Smooth muscle cell of the brain vasculature (primary cell): ENCODE measurements at regions not wholly inside any gene's neighbourhood (a gene's known extent, or its start where the extent isn't known, plus 50 kb on each side); places are given as distances from the start of the nearest gene placed in this dataset.
A peak's percentile ranks its signal among the peaks of the same experiment; 100 is the strongest.
"Not testable (repeated sequence)": the region's sequence is repeated elsewhere in the genome, so short reads cannot be mapped to it uniquely, and the experiment has no call there.

Experiments used
- DNase-seq: peaks from one replicate; pipeline ENCODE4 v3.0.0-alpha.2; 2012; ENCODE audit warnings: low read depth, low spot score

DNA sequence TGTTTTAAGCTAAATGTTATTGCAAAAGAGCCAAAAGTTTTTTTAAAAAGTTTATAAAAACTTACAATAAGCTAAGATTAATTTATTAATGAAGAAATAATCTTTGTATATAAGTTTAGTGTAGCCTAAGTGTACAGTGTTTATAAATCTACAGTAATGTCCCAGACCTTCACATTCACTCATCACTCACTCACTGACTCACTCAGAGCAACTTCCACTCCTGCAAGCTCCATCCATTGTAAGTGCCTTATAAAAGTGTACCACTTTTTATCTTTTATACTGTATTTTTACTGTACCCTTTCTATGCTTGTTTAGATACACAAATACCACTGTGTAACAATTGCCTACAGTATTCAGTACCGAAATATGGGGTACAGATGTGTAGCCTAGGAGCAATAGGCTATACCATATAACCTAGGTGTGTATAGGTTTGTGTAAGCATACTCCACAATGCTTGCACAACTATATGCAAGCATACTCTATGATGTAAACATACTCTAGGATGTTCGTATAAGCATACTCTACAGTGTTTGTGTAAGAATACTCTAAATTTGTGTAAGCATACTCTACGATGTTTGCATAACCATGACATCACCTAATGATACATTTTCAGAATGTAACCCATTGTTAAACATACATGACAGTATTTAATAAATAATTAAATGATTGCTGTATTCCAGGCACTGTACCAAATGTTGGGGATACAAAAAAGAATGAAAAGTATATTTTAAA lies 953.0 kb downstream of the KCNA4 start:
- no peak for DNase-seq

GRCh38 chr11:29061452-29061851 lies 953.3 kb downstream of the METTL15 start:
- no peak for DNase-seq

DNA sequence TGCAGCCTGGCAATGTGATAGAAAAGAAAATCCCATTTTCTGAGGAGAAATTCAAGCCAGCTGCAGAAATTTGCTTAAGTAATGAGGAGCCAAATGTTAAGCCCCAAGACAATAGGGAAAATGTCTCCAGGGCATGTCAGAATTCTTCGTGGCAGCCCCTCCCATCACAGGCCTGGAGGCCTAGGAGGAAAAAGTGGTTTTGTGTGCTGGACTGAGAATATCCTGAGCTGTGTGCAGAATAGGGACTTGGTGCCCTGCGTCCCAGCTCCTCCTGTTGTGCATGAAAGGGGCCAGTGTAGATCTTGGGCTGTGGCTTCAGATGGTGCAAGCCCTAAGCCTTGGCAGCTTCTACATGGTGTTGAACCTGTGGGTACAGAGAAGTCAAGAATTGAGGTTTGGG lies 948.3 kb downstream of the METTL15 start:
- not testable (repeated sequence) for DNase-seq

DNA sequence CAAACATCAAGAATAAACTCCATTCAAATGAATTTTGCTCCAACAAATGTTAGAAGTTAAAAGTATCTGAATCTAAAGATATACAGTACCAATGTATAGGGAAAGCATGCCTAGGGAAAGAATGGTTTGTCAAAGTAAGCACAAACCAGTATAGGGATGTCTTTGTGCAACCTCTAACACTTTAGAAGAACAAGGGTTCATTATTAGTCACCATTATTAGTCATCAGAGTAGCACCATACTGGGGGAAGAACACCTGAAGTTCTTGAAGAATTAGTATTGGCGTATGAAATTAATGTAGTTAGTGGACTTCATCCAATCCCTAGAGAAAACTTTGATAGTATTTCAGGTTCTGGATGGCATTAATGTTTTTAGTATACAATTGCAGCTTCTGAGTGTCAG lies 943.7 kb downstream of the METTL15 start:
- no peak for DNase-seq

DNA sequence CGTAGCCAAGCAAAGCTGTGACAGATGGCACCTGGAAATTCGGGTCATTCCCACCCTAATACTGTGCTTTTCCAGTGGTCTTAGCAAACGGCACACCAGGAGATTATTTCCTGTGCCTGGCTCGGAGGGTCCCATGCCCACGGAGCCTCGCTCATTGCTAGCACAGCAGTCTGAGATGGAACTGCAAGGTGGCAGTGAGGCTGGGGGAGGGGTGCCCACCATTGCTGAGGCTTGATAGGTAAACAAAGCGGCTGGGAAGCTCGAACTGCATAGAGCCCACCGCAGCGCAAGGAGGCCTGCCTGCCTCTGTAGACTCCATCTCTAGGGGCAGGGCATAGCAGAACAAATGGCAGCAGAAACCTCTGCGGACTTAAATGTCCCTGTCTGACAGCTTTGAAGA lies 942.8 kb downstream of the METTL15 start:
- DNase-seq, result not testable (repeated sequence)

DNA sequence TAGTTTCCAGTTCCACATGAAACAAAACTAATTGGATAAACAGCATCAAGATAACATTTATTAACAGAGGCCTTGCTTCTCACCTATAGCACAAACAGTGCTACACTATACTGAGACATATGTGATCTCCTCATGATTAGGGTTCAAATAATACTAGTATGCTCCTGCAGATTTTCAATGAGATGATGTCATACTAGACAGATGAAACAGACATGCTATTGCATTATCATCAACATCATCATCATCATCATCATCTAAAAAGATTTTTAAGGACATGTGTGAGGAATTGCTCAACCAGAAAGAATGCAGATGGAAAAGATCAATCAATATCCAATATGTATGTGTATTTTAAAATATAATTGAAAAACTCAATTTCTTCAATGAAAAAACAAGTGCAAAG lies 932.3 kb downstream of the METTL15 start:
- DNase-seq, result no peak

GRCh38 chr11:29032384-29033149 lies 924.4 kb downstream of the METTL15 start:
- DNase-seq, result no peak

DNA sequence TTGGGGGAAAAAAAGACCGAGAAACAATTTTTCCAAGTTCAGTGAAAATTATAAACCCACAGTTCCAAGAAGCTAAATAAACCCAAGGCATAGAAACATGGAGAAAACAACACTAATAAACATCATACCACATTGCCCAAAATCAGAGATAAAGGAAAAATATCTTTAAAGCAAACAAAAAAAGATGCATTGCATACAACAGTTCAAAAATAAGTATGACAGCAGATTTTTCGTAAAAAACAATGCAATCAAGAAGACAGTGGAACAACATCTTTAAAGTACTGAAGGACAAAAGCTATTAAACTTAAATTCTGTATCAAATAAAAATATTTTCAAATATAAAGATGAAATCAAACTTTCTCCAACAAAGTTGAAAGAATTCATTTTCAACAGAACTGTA lies 921.3 kb downstream of the METTL15 start:
- DNase-seq, result no peak

GRCh38 chr11:29027436-29027835 lies 919.2 kb downstream of the METTL15 start:
- DNase-seq, result no peak

- no peak for DNase-seq
These were observed 918.1 kb downstream of the METTL15 start for GRCh38 chr11:29026286-29026685.

DNA sequence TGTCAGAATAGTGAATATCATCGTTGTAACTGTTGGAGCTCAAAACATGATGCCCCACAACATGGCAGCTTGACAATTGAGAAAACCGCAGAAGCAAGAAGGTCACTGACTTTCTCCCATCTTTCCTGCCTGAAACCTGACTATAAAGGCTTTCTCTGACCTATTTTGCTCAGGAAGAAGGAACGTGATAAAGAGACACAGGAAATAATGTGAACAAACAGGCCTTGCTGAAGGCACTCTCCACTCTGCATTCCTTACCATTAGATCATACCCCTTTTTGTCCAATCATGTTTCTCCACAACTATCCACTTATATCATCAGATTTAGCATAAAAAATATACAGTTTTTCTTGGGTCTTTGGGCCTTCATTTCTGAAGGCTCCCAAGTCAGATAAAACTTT lies 916.8 kb downstream of the METTL15 start:
- DNase-seq, result no peak

- no peak for DNase-seq
These were observed 916.2 kb downstream of the METTL15 start for GRCh38 chr11:29024386-29024785.

- no peak for DNase-seq
These were observed 915.6 kb downstream of the METTL15 start for GRCh38 chr11:29023761-29024160.

DNA sequence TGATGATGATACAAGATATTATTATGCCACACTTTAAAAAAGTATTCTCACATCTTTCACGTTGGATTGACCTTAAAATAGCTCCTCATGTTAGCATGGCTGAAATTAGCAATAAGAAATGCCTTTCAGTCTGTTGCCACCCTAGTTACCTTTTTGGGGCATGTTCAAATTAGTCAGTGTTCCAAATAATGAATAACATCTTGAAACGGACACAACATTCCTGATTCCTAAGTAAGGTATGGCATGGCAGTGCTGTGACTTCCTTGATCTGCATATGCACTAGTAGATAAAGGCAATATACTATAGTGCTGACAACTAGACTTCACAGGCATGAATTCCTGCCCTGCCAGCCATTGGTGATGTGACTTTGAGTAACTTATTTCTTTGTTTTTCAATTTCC lies 914.5 kb downstream of the METTL15 start:
- no peak for DNase-seq

- no peak for DNase-seq
These were observed 911.9 kb downstream of the METTL15 start for GRCh38 chr11:29019960-29020683.

DNA sequence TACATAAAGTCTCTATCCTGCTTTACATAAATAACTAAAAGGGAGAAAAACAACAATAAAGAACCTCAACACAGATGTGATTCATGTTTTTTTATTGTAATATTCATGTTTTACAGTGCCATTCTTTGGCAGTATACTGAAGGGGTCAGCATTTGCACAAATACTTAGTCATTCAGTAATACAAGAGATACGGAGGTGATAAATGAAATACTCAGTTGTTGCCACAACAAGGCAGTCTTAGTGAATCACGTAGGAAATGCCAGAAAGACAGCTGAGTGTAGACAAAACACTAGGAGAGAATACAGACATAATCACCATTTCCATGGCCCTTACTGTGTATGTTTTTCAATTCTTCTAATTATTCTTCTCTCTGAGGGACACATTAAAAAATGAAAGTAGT lies 910.4 kb downstream of the METTL15 start:
- DNase-seq, result peak; percentile 31

DNA sequence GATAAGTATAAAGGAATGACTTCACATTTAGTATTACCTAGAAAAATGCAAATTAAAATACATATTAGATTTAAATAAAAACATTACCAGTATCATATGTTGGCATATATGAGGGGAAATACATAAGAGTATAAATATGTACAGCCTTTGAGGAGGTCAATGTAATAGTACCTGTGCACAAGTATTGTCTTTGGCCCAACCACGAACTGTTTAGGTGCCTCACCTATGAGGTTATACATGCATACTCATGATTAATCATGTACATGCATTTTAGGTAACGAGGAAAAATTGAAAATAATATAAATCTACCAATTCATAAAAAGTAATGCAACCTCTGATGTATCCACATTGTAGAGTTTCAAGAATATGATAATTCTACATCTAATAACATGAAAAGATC lies 909.8 kb downstream of the METTL15 start:
- DNase-seq, result no peak

GRCh38 chr11:29012507-29012906 lies 904.3 kb downstream of the METTL15 start:
- no peak for DNase-seq

GRCh38 chr11:29009426-29009825 lies 901.2 kb downstream of the METTL15 start:
- DNase-seq, result no peak

GRCh38 chr11:29008481-29008880 lies 900.3 kb downstream of the METTL15 start:
- DNase-seq, result no peak

DNA sequence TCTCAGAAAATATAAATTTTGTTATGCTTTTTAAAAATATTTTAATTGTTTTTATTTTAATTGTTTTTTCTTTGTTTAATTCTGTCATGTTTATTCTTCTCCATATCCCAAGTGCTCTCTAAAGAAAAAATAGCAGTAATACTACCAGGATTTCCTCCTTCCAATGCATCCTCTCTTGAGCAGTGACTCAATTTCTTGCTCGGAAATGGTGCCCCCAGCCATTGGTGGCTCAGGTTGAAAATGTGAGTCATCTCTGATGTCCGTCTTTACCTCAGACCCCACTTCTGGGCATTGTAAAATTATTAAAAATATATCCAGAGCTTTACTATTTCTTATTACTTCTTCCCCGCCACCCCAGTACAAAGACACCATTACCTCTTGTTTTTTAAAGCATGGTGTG lies 898.5 kb downstream of the METTL15 start:
- DNase-seq, result no peak

DNA sequence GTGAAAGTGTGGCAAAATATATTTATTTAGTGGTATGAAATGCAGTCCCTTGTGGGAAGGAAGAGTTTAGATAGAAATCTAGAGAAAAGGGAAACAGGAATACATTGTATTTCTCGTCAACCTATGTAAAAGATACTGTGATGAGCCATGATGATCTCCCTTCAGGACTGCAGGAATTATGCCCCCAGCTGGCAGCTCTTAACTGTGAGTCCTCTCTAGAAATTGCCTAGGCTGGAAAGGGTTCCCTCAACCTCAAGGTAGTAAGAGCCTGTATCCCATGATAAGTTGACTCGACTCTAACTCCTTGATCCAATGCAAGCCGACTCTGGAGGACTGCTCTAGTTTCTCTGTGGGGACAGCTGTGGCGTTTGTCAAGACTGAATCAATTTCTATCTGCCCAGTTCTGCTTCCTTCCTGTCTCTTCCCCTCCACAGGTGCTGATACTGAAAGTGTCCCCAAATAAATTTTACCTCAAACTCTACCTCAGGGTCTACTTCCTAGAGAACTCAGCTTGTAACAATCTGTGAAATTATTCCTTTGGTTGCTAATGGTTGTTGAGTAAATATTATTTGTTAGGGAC lies 897.3 kb downstream of the METTL15 start:
- no peak for DNase-seq
